ENCODE measurements at regions not wholly inside any gene's neighbourhood (a gene's known extent, or its start where the extent isn't known, plus 50 kb on each side); places are given as distances from the start of the nearest gene placed in this dataset.

GRCh38 chr18:60319129-60319528, 53.4 kb downstream of the MC4R start:
- Histone ChIP-seq H3K9ac (ENCODE audit: low read depth, low read length) (no peak overlapping the region), H3K9me3 (ENCODE audit: insufficient read depth, low read depth, low read length) (no peaks in the 10 kb centered on the region; the same call in 1 of the 2 replicates), H3K27ac (ENCODE audit: low read depth, low read length) (peak overlapping the region; percentile 79; the same call in 1 of the 2 replicates), H3K27me3 (ENCODE audit: insufficient read depth, low read length) (no peaks in the 10 kb centered on the region), H3K4me3 (ENCODE audit: low read length) (no peak overlapping the region), H3K4me1 (ENCODE audit: insufficient read depth, low read length) (peaks cover 16% of the 10 kb centered on the region; the same call in 1 of the 2 replicates), H3K36me3 (ENCODE audit: insufficient read depth, low read length) (no peaks in the 10 kb centered on the region)

- WGBS, result 90% methylated on average over 1 of the region's 1 CpG
- H3K36me3 ChIP-seq (ENCODE audit: insufficient read depth, low read length), result no peaks in the 10 kb centered on the region
- H3K27ac ChIP-seq (ENCODE audit: low read depth, low read length), result no peak overlapping the region
- H3K9me3 ChIP-seq (ENCODE audit: insufficient read depth, low read depth, low read length), result peaks cover 6% of the 10 kb centered on the region; the same call in 1 of the 2 replicates
- no peaks in the 10 kb centered on the region for H3K27me3 ChIP-seq (ENCODE audit: insufficient read depth, low read length)
- H3K4me1 ChIP-seq (ENCODE audit: insufficient read depth, low read length), result no peaks in the 10 kb centered on the region
- H3K4me3 ChIP-seq (ENCODE audit: low read length), result no peak overlapping the region
- H3K9ac ChIP-seq (ENCODE audit: low read depth, low read length), result no peak overlapping the region
Observed at GRCh38 chr18:60311676-60312360, 60.8 kb downstream of the MC4R start.

GRCh38 chr18:60295674-60296073, 76.9 kb downstream of the MC4R start:
- Histone ChIP-seq H3K4me3 (ENCODE audit: low read length) (no peak overlapping the region), H3K27ac (ENCODE audit: low read depth, low read length) (no peak overlapping the region), H3K4me1 (ENCODE audit: insufficient read depth, low read length) (no peaks in the 10 kb centered on the region), H3K36me3 (ENCODE audit: insufficient read depth, low read length) (no peaks in the 10 kb centered on the region), H3K9me3 (ENCODE audit: insufficient read depth, low read depth, low read length) (no peaks in the 10 kb centered on the region), H3K9ac (ENCODE audit: low read depth, low read length) (no peak overlapping the region), H3K27me3 (ENCODE audit: insufficient read depth, low read length) (no peaks in the 10 kb centered on the region)
- 86% methylated on average over 4 of the region's 4 CpGs for WGBS

GRCh38 chr18:60292186-60292585, 80.4 kb downstream of the MC4R start:
- no peak overlapping the region for H3K27ac ChIP-seq (ENCODE audit: low read depth, low read length)
- H3K27me3 ChIP-seq (ENCODE audit: insufficient read depth, low read length), result no peaks in the 10 kb centered on the region
- WGBS, result 95% methylated on average over 4 of the region's 4 CpGs
- H3K36me3 ChIP-seq (ENCODE audit: insufficient read depth, low read length), result no peaks in the 10 kb centered on the region
- H3K4me3 ChIP-seq (ENCODE audit: low read length), result no peak overlapping the region
- H3K9me3 ChIP-seq (ENCODE audit: insufficient read depth, low read depth, low read length), result no peaks in the 10 kb centered on the region
- H3K9ac ChIP-seq (ENCODE audit: low read depth, low read length), result no peak overlapping the region
- H3K4me1 ChIP-seq (ENCODE audit: insufficient read depth, low read length), result no peaks in the 10 kb centered on the region

DNA sequence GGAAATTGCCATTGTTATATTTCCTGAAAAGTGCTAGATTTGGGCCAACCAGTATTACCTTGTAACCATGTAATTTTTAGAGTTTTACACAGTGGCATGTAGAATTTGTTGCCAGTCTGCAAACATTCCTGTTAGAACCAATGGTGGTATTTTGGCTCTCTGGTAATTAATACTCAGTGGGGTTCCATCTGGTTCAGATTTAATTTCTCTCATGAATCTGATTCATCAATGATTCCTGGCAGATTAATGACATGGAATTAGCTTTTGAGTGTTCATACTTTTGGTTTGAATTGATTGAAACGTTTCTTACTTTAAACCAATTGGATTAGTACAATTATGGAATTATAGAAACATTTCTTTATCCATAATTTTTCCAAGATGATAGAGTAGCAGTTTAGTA, 93.2 kb downstream of the MC4R start:
- no CpG with 5 or more reads among the region's 1 CpG for WGBS
- H3K4me3 ChIP-seq (ENCODE audit: low read length), result no peak overlapping the region
- H3K27ac ChIP-seq (ENCODE audit: low read depth, low read length), result no peak overlapping the region
- H3K36me3 ChIP-seq (ENCODE audit: insufficient read depth, low read length), result no peaks in the 10 kb centered on the region
- no peaks in the 10 kb centered on the region for H3K27me3 ChIP-seq (ENCODE audit: insufficient read depth, low read length)
- no peak overlapping the region for H3K9ac ChIP-seq (ENCODE audit: low read depth, low read length)
- H3K4me1 ChIP-seq (ENCODE audit: insufficient read depth, low read length), result no peaks in the 10 kb centered on the region
- H3K9me3 ChIP-seq (ENCODE audit: insufficient read depth, low read depth, low read length), result no peaks in the 10 kb centered on the region

DNA sequence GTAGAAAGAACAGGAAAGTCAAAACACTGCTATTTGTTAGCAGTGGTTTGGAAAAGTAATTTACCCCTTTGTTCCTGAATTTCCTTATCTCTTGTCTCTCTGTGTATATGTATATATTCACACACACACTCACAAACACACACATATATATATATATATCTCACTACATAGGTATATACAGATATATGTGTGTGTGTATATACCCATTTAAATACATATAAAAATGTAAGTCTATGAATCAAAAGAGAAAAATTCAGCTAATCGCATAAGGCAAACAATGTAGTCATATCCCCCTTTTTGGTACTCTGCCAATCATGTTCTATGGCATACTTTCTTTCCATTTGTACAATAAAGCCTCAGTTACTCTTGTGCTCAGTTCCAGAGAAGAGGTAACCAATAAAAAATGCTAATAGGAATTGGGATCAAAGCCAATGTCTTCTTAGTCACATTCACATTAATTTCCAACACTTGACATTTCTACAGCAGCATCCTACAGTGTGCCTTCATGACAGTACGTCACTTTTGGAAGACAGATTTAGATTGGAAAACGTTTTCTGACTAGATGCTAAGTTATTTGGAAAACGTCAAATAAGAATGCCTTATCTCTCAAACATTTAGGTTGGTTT, 94.6 kb downstream of the MC4R start:
- Histone ChIP-seq H3K4me3 (ENCODE audit: low read length) (no peak overlapping the region), H3K9me3 (ENCODE audit: insufficient read depth, low read depth, low read length) (no peaks in the 10 kb centered on the region; the same call in 1 of the 2 replicates)

GRCh38 chr18:60267391-60268058, 105.0 kb downstream of the MC4R start:
- Histone ChIP-seq H3K4me3 (ENCODE audit: low read length) (no peak overlapping the region), H3K36me3 (ENCODE audit: insufficient read depth, low read length) (no peaks in the 10 kb centered on the region), H3K27me3 (ENCODE audit: insufficient read depth, low read length) (no peaks in the 10 kb centered on the region), H3K4me1 (ENCODE audit: insufficient read depth, low read length) (no peaks in the 10 kb centered on the region), H3K9ac (ENCODE audit: low read depth, low read length) (no peak overlapping the region), H3K9me3 (ENCODE audit: insufficient read depth, low read depth, low read length) (no peaks in the 10 kb centered on the region), H3K27ac (ENCODE audit: low read depth, low read length) (no peak overlapping the region)
- WGBS, result 96% methylated on average over 4 of the region's 4 CpGs

More for the DNA sequence above, 94.6 kb downstream of the MC4R start:
- Histone ChIP-seq H3K36me3 (ENCODE audit: insufficient read depth, low read length) (no peaks in the 10 kb centered on the region), H3K4me1 (ENCODE audit: insufficient read depth, low read length) (no peaks in the 10 kb centered on the region), H3K9ac (ENCODE audit: low read depth, low read length) (no peak overlapping the region), H3K27me3 (ENCODE audit: insufficient read depth, low read length) (no peaks in the 10 kb centered on the region), H3K27ac (ENCODE audit: low read depth, low read length) (no peak overlapping the region)
- WGBS, result 93% methylated on average over 4 of the region's 4 CpGs

GRCh38 chr18:60266558-60266957, 106.0 kb downstream of the MC4R start:
- Histone ChIP-seq H3K4me3 (ENCODE audit: low read length) (no peak overlapping the region), H3K27ac (ENCODE audit: low read depth, low read length) (no peak overlapping the region), H3K27me3 (ENCODE audit: insufficient read depth, low read length) (no peaks in the 10 kb centered on the region), H3K9me3 (ENCODE audit: insufficient read depth, low read depth, low read length) (no peaks in the 10 kb centered on the region), H3K9ac (ENCODE audit: low read depth, low read length) (no peak overlapping the region), H3K4me1 (ENCODE audit: insufficient read depth, low read length) (no peaks in the 10 kb centered on the region), H3K36me3 (ENCODE audit: insufficient read depth, low read length) (no peaks in the 10 kb centered on the region)
- 93% methylated on average over 4 of the region's 5 CpGs for WGBS

- Histone ChIP-seq H3K36me3 (ENCODE audit: insufficient read depth, low read length) (no peaks in the 10 kb centered on the region), H3K9ac (ENCODE audit: low read depth, low read length) (no peak overlapping the region), H3K27ac (ENCODE audit: low read depth, low read length) (no peak overlapping the region), H3K4me3 (ENCODE audit: low read length) (no peak overlapping the region), H3K27me3 (ENCODE audit: insufficient read depth, low read length) (no peaks in the 10 kb centered on the region), H3K4me1 (ENCODE audit: insufficient read depth, low read length) (no peaks in the 10 kb centered on the region), H3K9me3 (ENCODE audit: insufficient read depth, low read depth, low read length) (no peaks in the 10 kb centered on the region)
- 95% methylated on average over 6 of the region's 6 CpGs for WGBS
Observed at GRCh38 chr18:60259052-60259681, 113.4 kb downstream of the MC4R start.

GRCh38 chr18:60249388-60249787, 123.2 kb downstream of the MC4R start:
- Histone ChIP-seq H3K9ac (ENCODE audit: low read depth, low read length) (no peak overlapping the region), H3K9me3 (ENCODE audit: insufficient read depth, low read depth, low read length) (no peaks in the 10 kb centered on the region), H3K27ac (ENCODE audit: low read depth, low read length) (no peak overlapping the region), H3K4me1 (ENCODE audit: insufficient read depth, low read length) (no peaks in the 10 kb centered on the region), H3K27me3 (ENCODE audit: insufficient read depth, low read length) (no peaks in the 10 kb centered on the region), H3K36me3 (ENCODE audit: insufficient read depth, low read length) (no peaks in the 10 kb centered on the region), H3K4me3 (ENCODE audit: low read length) (no peak overlapping the region)
- WGBS, result 98% methylated on average over 7 of the region's 8 CpGs

Data from HUES64 (cell line).